Peyer's patch (tissue), 4 donors: ENCODE measurements at regions not wholly inside any gene's neighbourhood (a gene's known extent, or its start where the extent isn't known, plus 50 kb on each side); places are given as distances from the start of the nearest gene placed in this dataset.
"Not testable (repeated sequence)": the region's sequence is repeated elsewhere in the genome, so short reads cannot be mapped to it uniquely, and the experiment has no call there.

Source experiments
- DNase-seq, 3 donors: peaks; one replicate each; pipeline ENCODE4 v3.0.0-alpha.2; 2017 to 2019
- H3K27ac ChIP-seq, 4 donors: fragments of 200-600 bp; sonication (generic); one replicate each; pipeline ENCODE4 v1.5.1; 2016 to 2019
- H3K27me3 ChIP-seq, 2 donors: fragments of 200-600 bp; sonication (generic); one replicate each; pipeline ENCODE4 v1.5.1; 2019
- H3K36me3 ChIP-seq, 3 donors: fragments of 200-600 bp; sonication (generic); one replicate each; pipeline ENCODE4 v1.5.1; 2016 to 2019
- H3K4me1 ChIP-seq, 4 donors: fragments of 200-600 bp; sonication (generic); one replicate each; pipeline ENCODE4 v1.5.1; 2016 to 2019
- H3K4me3 ChIP-seq, 4 donors: fragments of 200-600 bp; sonication (generic); 1 replicate in 3 of 4; 2 replicates in 1 of 4; pipeline ENCODE4 v1.5.1; 2016 to 2019; ENCODE audit warnings: mild to moderate bottlenecking in 1 of 4
- H3K9me3 ChIP-seq, 4 donors: fragments of 200-600 bp; sonication (generic); one replicate each; pipeline ENCODE4 v1.5.1; 2016 to 2019; ENCODE audit warnings: mild to moderate bottlenecking in 1 of 4
- POLR2A ChIP-seq, 2 donors: fragments of 450-650 bp; IDR thresholded peaks; one replicate each; pipeline ENCODE4 v1.5.1; 2017; ENCODE audit warnings: antibody characterized with exemption in 2 of 2, mild to moderate bottlenecking in 2 of 2, moderate library complexity in 2 of 2
- TF ChIP-seq, protein P1 (sequence below), 6 experiments: fragments of 450-650 bp in 4 of 6; fragments of 200-600 bp in 2 of 6; sonication (generic) in 1 of 6; IDR thresholded peaks; one replicate each; pipeline ENCODE4 v1.5.1; 2017 to 2019; ENCODE audit warnings: antibody characterized with exemption in 6 of 6, mild to moderate bottlenecking in 3 of 6, moderate library complexity in 1 of 6

DNA sequence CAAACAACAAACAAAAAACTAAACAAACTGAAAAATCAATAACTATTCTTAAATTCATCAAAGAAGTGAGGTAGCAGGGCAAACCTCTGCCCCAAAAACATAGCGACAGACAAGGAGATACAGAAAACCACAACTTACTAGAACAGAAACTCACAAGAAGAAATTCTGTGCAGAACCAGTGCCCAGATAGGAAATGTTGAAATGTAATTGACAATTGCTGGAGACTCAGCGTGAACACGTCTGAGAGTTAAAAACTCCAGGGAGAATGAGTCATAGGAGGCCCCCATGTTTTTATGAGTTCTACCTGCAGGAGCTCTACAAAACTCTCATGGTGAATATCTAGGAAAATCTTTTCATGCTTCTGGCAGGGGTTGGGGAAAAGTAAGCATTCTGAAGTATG lies 95.5 kb upstream of the SETMAR start:
- no peak for DNase-seq
- TF ChIP-seq POLR2A (IDR thresholded peaks at IDR 0.05): no peak
- TF ChIP-seq, protein P1, sequence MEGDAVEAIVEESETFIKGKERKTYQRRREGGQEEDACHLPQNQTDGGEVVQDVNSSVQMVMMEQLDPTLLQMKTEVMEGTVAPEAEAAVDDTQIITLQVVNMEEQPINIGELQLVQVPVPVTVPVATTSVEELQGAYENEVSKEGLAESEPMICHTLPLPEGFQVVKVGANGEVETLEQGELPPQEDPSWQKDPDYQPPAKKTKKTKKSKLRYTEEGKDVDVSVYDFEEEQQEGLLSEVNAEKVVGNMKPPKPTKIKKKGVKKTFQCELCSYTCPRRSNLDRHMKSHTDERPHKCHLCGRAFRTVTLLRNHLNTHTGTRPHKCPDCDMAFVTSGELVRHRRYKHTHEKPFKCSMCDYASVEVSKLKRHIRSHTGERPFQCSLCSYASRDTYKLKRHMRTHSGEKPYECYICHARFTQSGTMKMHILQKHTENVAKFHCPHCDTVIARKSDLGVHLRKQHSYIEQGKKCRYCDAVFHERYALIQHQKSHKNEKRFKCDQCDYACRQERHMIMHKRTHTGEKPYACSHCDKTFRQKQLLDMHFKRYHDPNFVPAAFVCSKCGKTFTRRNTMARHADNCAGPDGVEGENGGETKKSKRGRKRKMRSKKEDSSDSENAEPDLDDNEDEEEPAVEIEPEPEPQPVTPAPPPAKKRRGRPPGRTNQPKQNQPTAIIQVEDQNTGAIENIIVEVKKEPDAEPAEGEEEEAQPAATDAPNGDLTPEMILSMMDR (IDR thresholded peaks at IDR 0.05): no peak
- H3K27ac ChIP-seq: no peak overlapping the region
- H3K4me1 ChIP-seq: no peaks in the 10 kb centered on the region
- no peak overlapping the region for H3K4me3 ChIP-seq
- H3K36me3 ChIP-seq: no peaks in the 10 kb centered on the region
- no peaks in the 10 kb centered on the region for H3K9me3 ChIP-seq
- no peaks in the 10 kb centered on the region for H3K27me3 ChIP-seq

DNA sequence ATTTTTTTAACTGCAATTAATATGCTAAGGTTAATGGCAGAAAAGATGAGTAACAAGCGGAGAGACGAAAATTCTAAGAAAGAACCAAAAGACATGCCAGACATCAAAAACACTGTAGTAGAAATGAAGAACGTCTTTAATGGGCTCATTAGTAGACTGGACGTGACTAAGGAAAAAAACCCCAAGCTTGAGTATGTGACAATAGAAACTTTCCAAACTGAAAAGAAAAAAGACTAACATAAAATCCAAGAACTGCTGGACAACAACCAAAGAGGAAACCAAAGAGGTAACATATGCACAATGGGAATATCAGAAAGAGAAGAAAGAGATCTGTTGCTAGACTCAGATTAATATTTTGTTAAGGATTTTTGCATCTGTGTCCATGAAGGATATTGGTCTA lies 94.6 kb upstream of the SETMAR start:
- TF ChIP-seq, protein P1 (IDR thresholded peaks at IDR 0.05): no peak
- TF ChIP-seq POLR2A (IDR thresholded peaks at IDR 0.05): no peak
- H3K4me1 ChIP-seq: no peaks in the 10 kb centered on the region
- H3K4me3 ChIP-seq: no peak overlapping the region
- no peak overlapping the region for H3K27ac ChIP-seq
- no peaks in the 10 kb centered on the region for H3K9me3 ChIP-seq
- DNase-seq: no peak
- no peaks in the 10 kb centered on the region for H3K27me3 ChIP-seq
- no peaks in the 10 kb centered on the region for H3K36me3 ChIP-seq

DNA sequence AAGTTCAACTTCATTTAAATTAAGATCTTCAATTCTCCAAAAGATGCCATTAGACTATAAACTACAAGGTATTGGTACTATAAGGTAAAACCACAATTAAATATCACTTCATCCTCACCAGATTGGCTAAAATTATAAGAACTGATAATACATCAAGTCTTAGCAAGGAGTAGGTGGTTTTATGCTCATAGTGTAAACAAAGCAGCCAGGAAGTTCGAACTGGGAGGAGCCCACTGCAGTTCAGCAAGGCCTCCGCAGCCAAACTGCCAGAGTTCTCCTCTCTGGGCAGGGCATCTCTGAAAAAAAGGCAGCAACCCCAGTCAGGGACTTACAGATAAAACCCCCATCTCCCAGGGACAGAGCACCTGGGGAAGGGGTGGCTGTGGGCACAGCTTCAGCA lies 91.6 kb upstream of the SETMAR start:
- H3K4me3 ChIP-seq: no peak overlapping the region
- no peak for DNase-seq

DNA sequence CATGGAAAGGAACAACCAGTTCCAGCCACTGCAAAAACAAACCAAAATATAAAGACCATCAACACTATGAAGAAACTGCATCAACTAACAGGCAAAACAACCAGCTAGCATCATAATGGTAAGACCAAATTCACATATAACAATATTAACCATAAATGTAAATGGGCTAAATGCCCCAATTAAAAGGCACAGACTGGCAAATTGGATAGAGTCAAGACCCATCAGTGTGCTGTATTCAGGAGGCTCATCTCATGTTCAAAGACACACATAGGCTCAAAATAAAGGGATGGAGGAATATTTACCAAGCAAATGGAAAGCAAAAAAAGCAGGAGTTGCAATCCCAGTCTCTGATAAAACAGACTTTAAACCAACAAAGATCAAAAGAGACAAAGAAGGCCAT lies 89.7 kb upstream of the SETMAR start:
- H3K4me3 ChIP-seq, DNase-seq, H3K9me3 ChIP-seq: not testable (repeated sequence)

More for the DNA sequence above, 91.6 kb upstream of the SETMAR start:
- Histone ChIP-seq H3K4me1 (no peaks in the 10 kb centered on the region), H3K27ac (no peak overlapping the region), H3K36me3 (no peaks in the 10 kb centered on the region), H3K27me3 (no peaks in the 10 kb centered on the region), H3K9me3 (no peaks in the 10 kb centered on the region)
- TF ChIP-seq, protein P1 (IDR thresholded peaks at IDR 0.05): no peak
- no peak for TF ChIP-seq POLR2A (IDR thresholded peaks at IDR 0.05)

DNA sequence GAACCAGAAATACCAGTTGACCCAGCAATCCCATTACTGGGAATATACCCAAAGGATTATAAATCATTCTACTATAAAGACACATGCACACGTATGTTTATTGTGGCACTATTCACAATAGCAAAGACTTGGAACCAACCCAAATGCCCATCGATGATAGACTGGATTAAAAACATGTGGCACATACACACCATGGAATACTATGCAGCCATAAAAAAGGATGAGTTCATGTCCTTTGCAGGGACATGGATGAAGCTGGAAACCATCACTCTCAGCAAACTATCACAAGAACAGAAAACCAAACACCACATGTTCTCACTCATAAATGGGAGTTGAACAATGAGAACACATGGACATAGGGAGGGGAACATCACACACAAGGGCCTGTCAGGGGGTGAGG lies 86.2 kb upstream of the SETMAR start:
- DNase-seq, H3K27ac ChIP-seq, H3K36me3 ChIP-seq, H3K4me3 ChIP-seq, H3K9me3 ChIP-seq, H3K4me1 ChIP-seq, H3K27me3 ChIP-seq: not testable (repeated sequence)

More for the DNA sequence above, 89.7 kb upstream of the SETMAR start:
- not testable (repeated sequence) for H3K27ac ChIP-seq, H3K27me3 ChIP-seq, H3K4me1 ChIP-seq, H3K36me3 ChIP-seq

DNA sequence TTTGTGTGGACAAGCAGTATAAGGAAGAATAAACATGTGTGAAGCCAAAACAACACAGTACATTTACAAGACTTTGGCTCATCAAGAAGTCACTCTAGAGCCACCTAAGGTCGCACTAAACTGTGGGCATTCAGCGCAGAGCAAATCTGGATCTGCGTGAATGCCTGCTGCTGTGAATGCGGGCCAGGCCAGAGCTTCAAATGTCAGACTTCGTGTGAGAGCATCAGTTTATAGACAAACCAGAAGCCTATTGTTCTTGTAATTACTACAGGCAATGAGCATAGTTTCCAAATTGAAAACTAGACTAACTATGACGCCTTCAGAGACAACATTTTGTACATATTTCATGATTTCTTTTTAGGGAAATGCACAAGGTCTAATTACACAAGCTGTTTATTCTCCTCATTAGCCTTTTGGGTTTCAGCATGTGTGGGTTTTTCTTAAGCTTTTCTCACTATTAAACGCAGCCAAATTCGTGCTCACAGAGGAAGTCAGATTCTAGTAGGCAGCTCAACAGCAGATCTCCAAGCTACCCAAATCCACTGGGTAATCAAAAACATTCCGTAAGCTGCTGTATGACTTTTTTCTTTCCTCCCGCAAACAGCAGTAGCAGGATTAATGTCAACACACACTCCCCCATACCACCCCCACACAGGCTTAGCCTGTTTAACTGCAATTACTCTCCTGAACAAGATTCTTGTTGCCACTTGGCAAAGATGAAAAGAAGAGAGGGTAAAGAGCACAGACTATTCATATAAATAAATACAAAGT lies 84.5 kb upstream of the SETMAR start:
- no peaks in the 10 kb centered on the region for H3K4me1 ChIP-seq
- no peak overlapping the region for H3K27ac ChIP-seq
- H3K9me3 ChIP-seq: no peaks in the 10 kb centered on the region
- no peaks in the 10 kb centered on the region for H3K36me3 ChIP-seq
- no peak overlapping the region for H3K4me3 ChIP-seq
- TF ChIP-seq, protein P1 (IDR thresholded peaks at IDR 0.05): no peak
- no peak for TF ChIP-seq POLR2A (IDR thresholded peaks at IDR 0.05)
- no peak for DNase-seq
- no peaks in the 10 kb centered on the region for H3K27me3 ChIP-seq

DNA sequence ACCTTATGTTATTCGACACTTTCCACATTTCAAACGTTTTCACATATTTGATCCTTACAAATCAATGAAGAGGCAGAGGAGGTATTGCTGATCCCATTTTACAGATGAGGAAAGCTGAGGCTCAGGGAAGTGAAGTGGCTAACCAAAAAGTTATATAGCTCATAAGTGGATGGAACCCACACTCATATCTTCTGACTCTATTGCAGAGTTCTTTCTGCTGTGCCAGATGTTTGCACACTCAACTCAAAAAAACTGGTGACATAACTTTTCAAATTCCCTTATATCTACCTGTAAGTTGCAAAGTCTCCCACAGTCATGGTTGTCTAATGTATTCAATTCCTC lies 84.0 kb upstream of the SETMAR start:
- no peaks in the 10 kb centered on the region for H3K36me3 ChIP-seq
- H3K4me1 ChIP-seq: no peaks in the 10 kb centered on the region
- H3K4me3 ChIP-seq: no peak overlapping the region
- TF ChIP-seq POLR2A (IDR thresholded peaks at IDR 0.05): no peak
- TF ChIP-seq, protein P1 (IDR thresholded peaks at IDR 0.05): no peak
- H3K27me3 ChIP-seq: no peaks in the 10 kb centered on the region
- H3K27ac ChIP-seq: no peak overlapping the region
- DNase-seq: no peak
- no peaks in the 10 kb centered on the region for H3K9me3 ChIP-seq
